PC-9 (cell line): ENCODE measurements at regions not wholly inside any gene's neighbourhood (a gene's known extent, or its start where the extent isn't known, plus 50 kb on each side); places are given as distances from the start of the nearest gene placed in this dataset.

Experiments
- EZH2 ChIP-seq: fragments of 200-600 bp; sonication (generic); IDR thresholded peaks from 2 replicates; pipeline ENCODE4 v1.8.0; 2017; ENCODE audit warnings: antibody characterized with exemption, low read depth
- TF ChIP-seq, protein P1 (sequence below): fragments of 200-600 bp; sonication (generic); conservative IDR thresholded peaks from 2 replicates; pipeline ENCODE4 v1.6.1; 2017; ENCODE audit warnings: mixed run types, antibody characterized with exemption, mild to moderate bottlenecking, moderate library complexity

DNA sequence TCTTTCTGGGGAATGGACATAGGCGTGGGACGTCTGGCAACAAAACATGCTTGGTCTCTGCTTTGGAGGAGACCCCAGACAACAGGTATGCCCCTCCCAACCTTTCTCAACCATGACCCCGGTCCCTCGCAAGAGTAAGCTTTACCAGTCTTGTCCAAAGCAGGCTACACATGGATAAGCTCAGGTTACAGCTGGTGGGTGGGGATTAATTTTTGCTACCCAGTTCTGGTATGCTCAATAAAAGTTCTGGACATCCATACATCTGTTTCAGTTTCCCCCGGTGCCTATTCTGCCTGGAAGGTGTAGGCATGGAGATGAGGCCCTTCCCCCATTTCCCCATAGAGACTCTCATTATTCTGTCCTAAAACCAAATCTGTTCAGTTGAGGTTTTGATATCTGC lies 54.5 kb upstream of the NOCT start:
- TF ChIP-seq, protein P1, sequence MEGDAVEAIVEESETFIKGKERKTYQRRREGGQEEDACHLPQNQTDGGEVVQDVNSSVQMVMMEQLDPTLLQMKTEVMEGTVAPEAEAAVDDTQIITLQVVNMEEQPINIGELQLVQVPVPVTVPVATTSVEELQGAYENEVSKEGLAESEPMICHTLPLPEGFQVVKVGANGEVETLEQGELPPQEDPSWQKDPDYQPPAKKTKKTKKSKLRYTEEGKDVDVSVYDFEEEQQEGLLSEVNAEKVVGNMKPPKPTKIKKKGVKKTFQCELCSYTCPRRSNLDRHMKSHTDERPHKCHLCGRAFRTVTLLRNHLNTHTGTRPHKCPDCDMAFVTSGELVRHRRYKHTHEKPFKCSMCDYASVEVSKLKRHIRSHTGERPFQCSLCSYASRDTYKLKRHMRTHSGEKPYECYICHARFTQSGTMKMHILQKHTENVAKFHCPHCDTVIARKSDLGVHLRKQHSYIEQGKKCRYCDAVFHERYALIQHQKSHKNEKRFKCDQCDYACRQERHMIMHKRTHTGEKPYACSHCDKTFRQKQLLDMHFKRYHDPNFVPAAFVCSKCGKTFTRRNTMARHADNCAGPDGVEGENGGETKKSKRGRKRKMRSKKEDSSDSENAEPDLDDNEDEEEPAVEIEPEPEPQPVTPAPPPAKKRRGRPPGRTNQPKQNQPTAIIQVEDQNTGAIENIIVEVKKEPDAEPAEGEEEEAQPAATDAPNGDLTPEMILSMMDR: no peak
- TF ChIP-seq EZH2: no peak
